IPS DF 4.7 (cell line): ENCODE measurements at regions not wholly inside any gene's neighbourhood (a gene's known extent, or its start where the extent isn't known, plus 50 kb on each side); places are given as distances from the start of the nearest gene placed in this dataset.
A peak's percentile ranks its signal among the peaks of the same experiment; 100 is the strongest.

Experiments used
- DNase-seq: peaks from one replicate; pipeline ENCODE4 v3.0.0-alpha.2; 2013; ENCODE audit warnings: low spot score; ENCODE audit errors: extremely low read depth

DNA sequence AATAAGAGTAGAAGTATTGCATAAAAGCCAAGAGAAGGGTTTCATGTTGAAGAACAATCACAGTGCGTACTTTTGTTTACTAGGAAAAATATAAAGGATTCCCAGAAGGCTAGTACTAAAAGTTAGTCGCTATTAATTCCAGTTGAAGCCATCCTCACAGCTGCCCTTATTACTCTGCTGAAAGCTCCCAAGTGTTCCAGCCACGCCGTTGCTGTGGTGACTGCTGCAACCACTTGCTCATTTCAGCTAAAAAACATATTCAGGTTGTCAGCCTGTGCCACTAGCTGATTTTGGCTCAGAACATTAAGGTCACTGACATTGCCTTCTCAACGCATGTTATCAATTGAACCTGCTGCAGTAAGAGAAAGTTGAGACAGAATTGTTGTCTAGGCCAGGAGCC, 87.1 kb upstream of the FNDC3A start:
- DNase-seq = no peak

DNA sequence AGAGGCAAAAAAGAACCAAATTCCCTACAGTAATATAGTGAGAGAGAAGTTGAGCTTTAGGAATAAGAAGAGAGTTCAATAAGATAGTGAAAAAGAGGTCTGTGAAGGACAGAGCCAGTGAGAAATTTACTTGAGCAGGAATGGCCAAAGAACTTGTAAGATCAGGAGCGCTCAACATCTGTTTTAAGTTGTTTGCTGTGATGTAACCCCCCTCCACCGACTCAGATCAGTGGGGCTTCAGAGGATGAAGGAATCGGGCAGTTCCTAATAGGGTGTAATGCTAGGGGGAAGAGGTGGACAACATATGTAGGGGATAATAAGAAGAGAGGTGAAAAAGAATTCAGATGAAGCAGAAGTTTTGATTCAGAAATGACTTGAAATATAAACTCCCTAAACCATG, 85.3 kb upstream of the FNDC3A start:
- no peak for DNase-seq

DNA sequence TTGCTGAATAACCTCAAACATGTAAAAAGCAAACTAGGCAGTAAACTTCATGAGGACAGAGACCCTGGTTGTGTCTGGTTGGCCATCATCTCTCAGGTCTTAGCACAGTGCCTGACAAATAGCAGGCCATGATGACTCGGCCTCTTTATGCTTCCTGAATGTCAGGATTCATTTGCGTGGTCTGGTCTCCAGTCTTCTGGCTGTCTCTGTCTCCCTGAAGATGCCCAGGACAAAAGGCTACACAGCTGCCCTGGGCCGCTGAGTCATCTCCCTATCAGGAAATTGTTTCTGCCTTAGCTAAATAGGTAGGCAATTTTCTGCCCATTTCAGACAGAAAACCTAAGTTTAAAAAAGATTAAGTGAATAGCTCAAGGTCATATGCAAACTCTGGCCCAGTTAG, 84.1 kb upstream of the FNDC3A start:
- no peak for DNase-seq

DNA sequence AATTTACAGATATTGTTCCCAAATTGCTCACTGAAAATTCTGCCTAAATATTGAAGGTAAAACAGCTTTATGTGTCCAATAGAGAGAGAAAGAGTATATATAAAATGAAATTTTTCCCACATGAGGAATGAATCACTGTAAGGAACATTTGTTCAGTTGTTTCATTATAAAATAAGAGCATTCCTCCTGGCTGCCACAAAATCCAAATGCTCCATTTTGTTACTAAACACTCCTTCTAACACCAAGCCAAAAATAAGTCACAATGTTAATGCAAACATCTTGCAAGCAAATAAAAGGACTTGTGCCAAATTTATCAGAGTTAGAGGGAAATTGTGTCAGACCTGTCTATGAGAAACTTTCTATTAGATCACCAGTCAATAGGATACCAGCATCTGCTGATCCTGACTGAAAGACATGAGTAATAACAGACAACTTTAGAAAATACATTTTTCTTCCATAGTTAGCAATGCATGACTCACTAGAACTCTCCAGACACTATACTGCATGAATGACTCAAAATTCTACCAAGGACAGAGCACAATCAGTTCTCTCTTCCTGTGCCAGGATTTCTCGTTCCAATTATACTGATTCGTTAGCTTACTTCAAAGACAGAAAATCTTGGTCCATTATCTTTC, 83.5 kb upstream of the FNDC3A start:
- DNase-seq = no peak

DNA sequence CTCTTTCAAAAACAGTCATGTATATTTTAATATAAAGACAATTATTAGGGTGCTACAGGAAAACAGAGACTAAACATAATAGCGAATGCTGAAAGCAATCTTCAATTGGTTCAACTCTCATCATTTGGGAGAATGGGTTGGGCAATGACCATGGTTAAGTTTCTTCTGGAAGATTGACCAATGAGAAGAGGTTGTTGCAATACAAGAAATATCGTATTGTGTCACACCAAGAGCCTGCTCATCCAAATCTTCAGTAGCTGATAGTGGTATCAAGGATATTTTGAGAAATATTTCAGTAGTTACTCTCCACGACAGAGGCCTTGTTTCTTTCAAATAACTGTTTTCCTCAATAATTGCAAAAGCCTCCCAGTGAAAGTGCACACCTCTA, 83.0 kb upstream of the FNDC3A start:
- no peak for DNase-seq

DNA sequence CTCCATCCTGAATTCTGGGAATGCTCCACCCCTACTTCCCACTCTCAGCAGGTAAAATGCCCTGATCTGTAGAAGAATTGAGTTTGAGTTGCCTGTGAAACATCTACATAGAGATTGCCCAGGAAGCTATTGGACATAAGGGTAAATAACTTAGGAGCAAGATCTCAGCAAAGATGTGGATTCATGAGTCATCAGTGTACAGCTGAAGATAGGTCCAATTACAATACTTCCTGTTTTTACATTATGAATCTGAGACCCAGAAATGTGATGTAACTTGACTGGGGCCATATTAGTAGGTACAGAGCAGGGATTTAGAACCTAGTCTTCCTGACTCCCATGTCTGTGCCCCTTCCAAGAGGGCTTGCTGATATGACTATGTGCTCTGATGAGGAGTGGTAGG, 79.4 kb upstream of the FNDC3A start:
- DNase-seq = no peak

DNA sequence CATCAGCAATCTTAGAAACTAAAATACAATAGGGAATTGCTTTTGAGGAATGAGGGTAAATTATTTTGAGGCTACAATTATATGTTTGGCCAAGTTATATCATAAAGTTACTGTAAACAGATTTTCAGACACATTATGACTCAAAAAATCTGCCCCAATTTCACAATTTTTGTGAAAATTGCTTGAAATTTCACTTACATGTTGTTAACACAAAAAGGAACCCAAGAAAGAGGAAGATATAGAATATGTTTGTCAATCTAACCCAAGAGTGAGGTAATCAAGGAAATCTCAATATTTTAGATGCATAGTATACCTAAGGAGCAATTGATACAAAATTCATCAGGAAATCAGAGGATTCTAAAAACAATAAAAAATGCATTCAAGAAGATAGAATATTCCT, 73.9 kb upstream of the FNDC3A start:
- DNase-seq = no peak

DNA sequence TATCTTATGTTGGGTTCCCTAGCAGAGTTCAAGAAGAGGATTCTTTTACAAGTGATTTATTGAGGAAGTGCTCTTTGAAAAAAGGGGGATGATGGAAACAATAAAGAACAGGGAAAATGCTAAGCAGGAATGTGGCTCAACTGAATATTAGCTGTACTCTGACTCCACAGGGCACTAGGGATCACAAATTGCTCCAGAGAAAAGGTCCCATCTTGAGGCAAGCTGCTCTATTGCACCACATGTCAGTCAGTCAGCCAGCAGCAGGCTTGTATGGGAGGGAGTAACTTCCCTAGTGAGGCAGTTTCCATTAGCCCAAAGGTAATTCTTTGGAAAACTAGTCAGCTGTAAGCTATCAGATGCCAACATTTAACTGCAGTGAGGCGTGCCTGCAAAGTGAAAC, 73.3 kb upstream of the FNDC3A start:
- peak; percentile 5 for DNase-seq

DNA sequence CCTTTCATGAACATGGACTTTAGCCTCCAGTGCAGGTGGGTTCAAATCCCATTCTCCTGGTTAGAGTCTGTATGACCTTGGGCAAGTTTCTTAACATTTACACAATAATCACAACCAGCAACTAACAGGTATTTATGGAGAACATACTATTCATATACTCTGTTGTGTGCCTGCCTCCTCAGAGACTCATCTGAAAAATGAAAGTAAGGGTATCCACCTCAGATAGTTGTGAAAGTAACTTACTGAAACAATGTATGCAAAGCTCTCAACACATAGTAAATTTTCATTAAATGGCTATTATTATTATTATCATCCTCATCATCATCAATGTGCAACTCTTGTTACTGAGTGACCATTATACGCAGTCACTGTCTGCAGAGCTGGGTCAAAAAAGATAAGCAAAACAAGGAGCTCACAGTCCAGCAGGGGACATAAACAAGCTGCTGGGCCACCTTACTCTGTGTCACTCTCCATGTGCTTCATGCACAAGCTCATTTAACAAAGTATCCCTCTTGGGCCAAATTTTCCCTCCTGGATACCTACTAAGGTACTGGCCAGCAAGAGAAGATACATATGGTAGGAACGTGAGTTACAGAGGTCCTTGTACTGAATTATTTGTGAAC, 70.9 kb upstream of the FNDC3A start:
- DNase-seq = no peak

DNA sequence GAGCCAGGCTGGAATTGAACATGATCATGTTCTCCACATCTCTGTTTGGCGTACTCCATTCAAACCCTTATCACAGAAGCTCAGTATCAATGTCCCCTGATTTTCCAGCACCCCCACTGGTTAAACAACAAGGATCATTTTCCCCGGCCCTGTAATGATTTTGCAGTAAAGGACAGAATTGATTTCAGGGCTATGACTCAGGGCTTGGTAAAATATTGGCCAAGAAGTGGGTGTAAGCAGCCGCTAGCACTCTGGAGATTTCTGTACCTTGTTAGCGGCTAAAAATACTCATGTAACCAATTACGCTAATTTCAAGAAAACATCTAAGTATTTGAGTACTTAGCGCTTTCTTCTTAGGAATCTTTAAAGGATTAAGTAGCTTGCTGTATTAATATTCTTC, 69.5 kb upstream of the FNDC3A start:
- DNase-seq = no peak

DNA sequence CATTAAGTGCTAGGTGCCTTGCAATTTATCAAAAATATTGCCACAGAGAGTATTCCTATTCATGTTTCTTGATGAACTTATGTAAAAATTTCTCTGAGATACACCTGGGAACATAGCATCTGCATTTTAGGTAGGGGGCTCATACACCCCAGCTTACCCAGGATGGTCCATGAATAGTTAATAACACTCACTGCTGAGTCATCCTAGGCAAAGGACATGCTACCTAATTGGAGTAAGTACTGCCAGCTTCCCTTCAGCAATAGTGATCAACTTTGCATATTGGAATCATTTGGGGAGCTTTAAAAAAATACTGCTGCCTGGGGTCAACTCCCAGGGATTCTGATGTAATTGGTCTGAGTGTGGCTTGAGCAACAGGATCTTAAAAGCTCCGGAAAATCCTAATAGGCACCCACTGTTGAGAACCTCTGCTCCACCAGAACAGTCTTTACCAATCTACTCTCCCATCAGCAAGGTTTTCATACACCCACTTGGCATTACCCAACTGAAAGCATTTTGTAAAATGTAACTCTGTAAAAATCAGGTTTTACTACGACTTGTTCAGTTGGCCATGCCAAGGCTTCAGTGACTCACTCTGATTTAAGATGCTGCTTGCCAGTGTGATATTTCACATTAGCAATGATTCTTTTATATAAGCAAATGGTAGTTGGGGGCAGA, 67.2 kb upstream of the FNDC3A start:
- DNase-seq = no peak

DNA sequence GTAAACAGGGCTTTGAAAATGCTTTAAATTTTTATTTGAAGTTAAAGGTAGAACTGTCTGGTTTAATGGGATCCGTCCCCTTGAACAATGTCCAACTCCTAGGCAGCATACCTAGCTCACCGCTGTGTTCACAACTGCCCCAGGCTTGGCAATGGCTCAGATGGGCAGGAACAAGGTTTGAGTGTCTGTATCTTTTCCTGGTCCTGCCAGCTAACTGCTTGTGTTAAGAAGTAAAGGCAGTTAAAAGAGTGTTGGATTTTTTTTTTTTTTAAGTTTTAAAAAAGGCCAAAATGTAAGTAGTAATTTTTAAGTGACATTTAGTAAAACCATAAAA, 66.7 kb upstream of the FNDC3A start:
- no peak for DNase-seq

DNA sequence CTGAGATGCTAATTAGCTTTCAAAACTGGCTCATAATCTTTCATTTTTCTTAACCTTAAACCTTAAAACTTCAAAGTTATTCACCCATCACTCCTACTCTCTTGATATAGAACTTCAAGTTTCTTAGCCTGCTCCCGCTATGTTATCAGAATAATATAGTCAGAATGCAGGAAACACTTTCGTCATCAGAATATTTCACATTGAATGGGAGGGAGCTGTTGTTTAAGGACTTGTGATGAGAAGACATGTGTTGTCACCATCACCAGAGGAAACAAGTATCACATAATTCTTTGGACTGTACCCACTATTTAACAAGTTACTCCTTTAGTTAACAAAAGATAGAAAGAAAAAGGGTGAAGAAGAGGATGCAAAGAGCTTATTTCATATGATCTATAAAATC, 65.0 kb upstream of the FNDC3A start:
- no peak for DNase-seq

DNA sequence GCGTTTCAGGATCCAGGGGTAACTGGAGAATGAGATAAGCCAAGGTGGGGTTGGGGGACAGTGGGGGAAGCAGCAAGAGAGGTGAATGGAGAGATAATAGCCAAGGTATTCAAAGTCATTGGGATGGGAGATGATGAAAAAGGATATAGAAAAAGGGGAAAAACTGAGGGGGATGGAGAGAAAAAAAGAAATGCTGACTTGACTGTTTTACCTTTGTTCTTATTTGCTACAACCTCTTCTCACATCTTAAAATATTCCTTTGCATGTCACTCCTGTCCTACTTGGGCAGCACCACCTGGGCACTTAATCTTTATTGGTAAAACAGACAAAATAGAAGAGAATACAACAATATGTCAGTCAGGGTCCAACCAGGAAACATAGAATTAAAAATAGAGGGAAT, 56.0 kb upstream of the FNDC3A start:
- DNase-seq = no peak

DNA sequence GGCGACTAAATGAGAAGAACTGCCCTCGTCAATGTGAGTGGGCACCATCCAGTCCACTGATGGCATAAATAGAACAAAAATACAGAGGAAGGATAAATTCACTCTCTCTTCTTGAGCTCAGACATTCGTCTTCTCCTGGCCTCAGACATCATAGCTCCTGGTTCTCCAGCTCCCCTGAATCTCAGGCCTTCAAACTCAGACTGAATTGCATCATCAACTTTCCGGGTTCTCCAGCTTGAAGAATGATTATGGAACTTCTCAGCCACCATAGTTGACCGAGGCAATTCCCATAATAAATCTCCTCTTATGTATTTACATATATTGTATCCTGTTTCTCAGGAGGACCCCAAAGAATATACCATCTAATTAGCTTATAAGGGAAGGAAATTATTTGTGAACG, 55.0 kb upstream of the FNDC3A start:
- no peak for DNase-seq

DNA sequence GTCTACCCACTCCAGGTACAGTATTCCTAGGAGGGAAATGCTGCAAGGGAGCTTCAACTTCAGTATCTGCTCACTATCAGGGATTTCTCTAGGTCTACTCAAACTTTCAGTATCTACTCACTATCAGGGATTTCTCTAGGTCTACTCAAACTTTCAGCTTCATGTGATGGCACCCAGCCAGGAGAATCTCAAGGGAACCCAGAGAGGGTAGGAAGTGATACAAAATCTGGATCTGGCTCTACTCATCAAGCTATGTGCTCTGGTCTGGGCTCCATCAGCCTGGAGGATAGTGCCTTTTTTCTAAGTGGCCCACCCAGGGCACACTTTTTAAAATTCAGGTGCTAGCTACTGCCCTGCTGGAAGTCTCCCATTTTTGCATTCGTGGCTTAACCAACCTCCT, 52.3 kb upstream of the FNDC3A start:
- no peak for DNase-seq

DNA sequence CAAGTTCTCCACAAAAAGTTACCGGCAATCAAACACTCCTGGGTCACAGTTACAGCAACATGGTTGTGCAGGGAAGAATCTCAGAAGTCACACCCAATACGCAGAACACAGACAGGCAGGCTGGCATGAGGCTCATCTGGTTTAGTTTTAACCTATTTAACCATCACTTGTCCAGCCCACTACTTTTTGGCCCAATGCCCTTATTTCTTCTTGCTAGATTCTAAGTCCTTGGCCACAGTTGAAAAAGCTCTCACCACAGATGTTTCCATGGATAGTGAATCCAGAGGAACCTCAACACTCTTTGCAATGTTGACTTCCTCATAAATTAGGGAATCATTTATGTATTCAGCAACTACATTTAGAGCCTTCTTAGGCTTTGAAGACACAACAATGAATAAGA, 50.7 kb upstream of the FNDC3A start:
- DNase-seq = no peak
